ENCODE measurements at regions not wholly inside any gene's neighbourhood (a gene's known extent, or its start where the extent isn't known, plus 50 kb on each side); places are given as distances from the start of the nearest gene placed in this dataset.

- TF ChIP-seq CTCF (IDR thresholded peaks at IDR 0.05) (no peak), ZFX (IDR thresholded peaks at IDR 0.05; ENCODE audit: borderline replicate concordance) (no peak)
Measured at GRCh38 chr2:39608686-39609441, 56.9 kb upstream of the TMEM178A start.

All from 22Rv1 (cell line).